GM18505 (cell line): ENCODE measurements at regions not wholly inside any gene's neighbourhood (a gene's known extent, or its start where the extent isn't known, plus 50 kb on each side); places are given as distances from the start of the nearest gene placed in this dataset.

Experiments
- ATAC-seq: cut with Tn5 transposase; IDR thresholded peaks from one replicate; pipeline ENCODE4 v1.9.1; 2021; ENCODE audit not compliant: unreplicated experiment
- POLR2A ChIP-seq: IDR thresholded peaks from 4 replicates; pipeline ENCODE4 v1.6.1; 2011; ENCODE audit warnings: borderline replicate concordance; ENCODE audit not compliant: insufficient read depth, insufficient read length; ENCODE audit errors: extremely low read depth

DNA sequence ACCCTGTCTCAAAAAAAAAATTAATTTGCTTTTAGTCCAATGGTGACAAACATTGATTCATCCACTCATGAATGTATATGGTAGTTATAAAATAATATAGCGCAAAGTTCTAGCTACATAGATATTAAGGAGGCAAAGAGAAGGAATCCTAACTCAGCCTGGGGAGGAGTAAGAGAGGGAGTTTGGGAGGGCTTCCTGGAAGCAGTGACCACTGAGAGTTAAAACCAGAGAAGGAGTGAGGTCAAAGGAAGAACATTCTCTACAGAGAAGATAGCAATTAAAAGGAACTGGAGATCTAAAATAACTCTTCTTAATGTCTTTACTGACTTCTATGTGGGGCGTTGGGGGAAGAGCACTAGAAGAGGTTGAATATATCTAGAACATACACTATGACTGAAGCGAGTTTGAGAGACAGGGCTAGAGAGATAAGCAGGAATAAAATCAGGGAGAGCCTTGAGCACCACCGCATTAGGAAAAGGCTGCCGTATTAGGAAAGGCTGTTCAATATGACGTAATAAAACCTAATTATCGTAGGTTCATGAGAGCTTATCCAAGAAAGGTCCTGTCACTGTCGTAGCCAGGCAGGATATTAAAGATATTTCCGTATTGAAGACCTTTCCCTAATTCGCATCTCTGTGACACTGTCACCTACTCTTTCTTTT, 81.8 kb upstream of the CNKSR3 start:
- ATAC-seq: no peak
- TF ChIP-seq POLR2A: no peak

DNA sequence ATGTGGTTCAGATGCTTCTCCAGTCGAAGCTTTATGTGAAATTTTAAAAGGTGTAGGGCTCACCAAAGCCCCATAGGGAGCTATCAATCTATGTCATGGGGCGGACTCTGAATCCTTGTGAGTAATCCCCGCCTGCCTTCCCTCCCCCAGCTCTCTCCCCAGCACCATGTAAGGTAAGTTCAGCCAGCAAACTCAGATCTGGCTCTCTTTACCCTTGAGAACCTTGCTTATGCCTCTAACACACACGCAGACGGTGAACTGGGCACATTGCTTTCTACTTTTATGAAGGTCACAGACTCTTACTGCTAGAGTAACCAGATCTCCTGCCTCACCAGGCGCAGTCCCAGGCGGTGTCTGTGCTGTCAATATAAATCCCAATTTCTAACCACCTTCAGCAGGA, 82.6 kb upstream of the CNKSR3 start:
- ATAC-seq: no peak
- no peak for TF ChIP-seq POLR2A

GRCh38 chr6:154594496-154595198, 84.2 kb upstream of the CNKSR3 start:
- ATAC-seq: no peak

DNA sequence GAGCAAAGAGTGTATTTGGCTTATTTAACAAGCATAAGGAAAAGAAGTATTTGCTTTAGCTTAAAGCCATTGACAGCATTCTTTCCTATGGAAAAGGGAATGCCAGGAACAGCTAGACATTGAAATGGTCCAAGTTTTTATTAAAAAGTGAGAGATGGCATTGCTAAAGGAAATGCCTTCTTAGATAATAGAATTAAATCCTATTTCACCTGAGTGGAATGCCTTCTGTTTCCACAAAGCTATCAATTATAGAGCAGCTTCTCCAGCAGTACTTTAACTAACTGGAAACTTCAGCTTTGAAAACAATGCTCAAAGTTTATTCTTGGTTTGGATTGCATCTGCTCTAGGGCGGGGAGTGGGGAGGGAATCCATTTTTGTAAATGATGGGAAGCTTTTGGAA, 85.1 kb upstream of the CNKSR3 start:
- no peak for ATAC-seq
- TF ChIP-seq POLR2A: no peak

More at GRCh38 chr6:154594496-154595198, 84.2 kb upstream of the CNKSR3 start:
- TF ChIP-seq POLR2A: no peak

GRCh38 chr6:154596009-154596408, 85.5 kb upstream of the CNKSR3 start:
- no peak for ATAC-seq
- TF ChIP-seq POLR2A: no peak

DNA sequence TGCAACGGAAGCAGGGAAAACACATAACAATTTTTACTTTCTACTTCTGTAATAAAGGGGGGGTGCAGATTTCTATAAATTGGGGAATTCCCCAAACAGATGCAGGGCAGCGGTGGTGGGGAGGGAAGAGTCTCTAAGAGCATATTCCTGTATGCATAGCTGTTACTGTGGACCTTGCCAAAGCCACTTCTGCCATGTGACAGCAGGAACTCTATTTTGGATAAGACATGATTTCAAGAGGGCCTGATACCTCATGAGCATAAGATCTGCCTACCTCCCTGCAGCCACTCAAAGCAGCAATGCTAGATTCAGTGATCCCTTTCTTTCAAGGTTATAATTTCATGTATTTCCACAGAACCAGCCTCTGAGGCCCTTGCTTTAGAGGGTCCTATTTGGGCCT, 86.2 kb upstream of the CNKSR3 start:
- no peak for TF ChIP-seq POLR2A
- ATAC-seq: no peak

GRCh38 chr6:154598399-154598798, 87.9 kb upstream of the CNKSR3 start:
- TF ChIP-seq POLR2A: no peak
- no peak for ATAC-seq

- no peak for TF ChIP-seq POLR2A
- no peak for ATAC-seq
Observed at GRCh38 chr6:154602296-154602695, 91.8 kb upstream of the CNKSR3 start.

GRCh38 chr6:154602708-154603107, 92.2 kb upstream of the CNKSR3 start:
- no peak for ATAC-seq
- no peak for TF ChIP-seq POLR2A

DNA sequence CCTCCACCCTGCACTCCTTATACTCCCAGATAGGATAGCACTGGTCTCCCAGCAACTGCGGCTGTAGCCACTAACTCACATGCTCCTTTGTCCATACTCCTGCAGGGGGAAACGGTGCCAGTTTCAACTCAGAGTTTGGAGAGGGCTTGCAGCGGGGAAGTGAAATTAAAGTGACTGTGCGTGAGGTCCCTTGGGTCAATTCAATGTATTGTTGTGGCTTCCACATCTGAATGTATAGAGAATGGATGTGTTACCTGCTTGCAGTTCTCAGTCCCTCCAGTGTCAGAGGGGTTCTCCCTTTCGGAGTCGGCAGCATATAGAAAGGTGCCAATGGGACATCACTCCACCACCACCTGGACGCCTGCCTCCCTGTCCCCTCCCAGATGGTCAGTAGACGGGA, 93.6 kb upstream of the CNKSR3 start:
- TF ChIP-seq POLR2A: no peak
- ATAC-seq: peak; percentile 33

GRCh38 chr6:154605178-154605881, 94.8 kb upstream of the CNKSR3 start:
- peak; percentile 45 for ATAC-seq
- TF ChIP-seq POLR2A: no peak

GRCh38 chr6:154605882-154606370, 95.4 kb upstream of the CNKSR3 start:
- no peak for TF ChIP-seq POLR2A
- no peak for ATAC-seq

DNA sequence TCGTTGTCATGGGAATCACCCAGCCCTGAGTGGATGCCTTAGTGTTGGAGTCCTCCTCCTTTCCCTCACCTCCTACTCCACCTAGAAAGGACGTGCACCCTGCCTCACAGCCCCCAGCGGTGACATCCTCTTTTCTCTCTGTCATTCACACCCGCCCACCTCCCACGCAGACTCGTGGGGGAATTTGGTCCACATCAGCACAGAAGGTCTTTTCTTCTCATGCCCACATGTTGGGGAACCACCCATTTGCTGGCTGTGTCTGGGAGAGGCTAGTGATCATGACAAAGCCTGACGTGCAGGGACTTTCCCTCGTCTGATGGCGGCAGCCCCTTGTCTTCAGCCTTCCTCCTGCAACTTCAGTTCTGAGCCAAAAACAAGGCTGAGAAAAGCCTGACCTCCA, 96.0 kb upstream of the CNKSR3 start:
- no peak for TF ChIP-seq POLR2A
- ATAC-seq: peak; percentile 81

DNA sequence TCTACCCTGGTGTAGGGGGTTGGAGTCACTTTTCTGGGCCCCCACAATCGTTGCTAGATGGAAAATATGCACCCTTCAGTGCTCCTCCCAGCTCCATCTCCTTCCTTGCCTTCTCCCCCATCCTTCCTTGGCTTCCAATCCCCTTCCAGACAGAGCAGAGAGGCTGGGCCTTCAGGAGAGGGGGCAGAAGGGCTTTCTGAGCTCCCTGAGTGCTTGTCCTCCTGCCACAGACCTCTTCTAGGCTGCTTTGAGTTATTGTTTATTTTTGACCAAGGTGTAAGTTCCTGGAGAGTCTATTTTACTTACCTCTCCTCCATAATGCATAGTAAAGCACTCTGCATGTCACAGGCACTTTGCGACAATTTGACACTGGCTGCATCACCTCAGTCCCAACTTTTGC, 96.4 kb upstream of the CNKSR3 start:
- ATAC-seq: no peak
- no peak for TF ChIP-seq POLR2A
